Kidney (tissue), 13 donors: ENCODE measurements at regions not wholly inside any gene's neighbourhood (a gene's known extent, or its start where the extent isn't known, plus 50 kb on each side); places are given as distances from the start of the nearest gene placed in this dataset.

ENCODE experiments used
- DNase-seq, 5 donors: peaks; one replicate each; pipeline ENCODE4 v3.0.0-alpha.2; 2013 to 2020
- FAIRE-seq: peaks from 2 replicates; lab custom pipeline; 2012; peaks lifted over from hg19 to GRCh38; lab: Jason Lieb, UNC
- H3K27ac ChIP-seq, 2 donors: one replicate each; pipeline ENCODE4 v1.7.0; 2013; ENCODE audit warnings: low read depth in 2 of 2, low read length in 2 of 2, inconsistent platforms in 1 of 2
- H3K27me3 ChIP-seq: one replicate; pipeline ENCODE4 v1.7.1; 2013; ENCODE audit warnings: low read length, inconsistent platforms; ENCODE audit not compliant: control insufficient read depth, insufficient read depth
- H3K36me3 ChIP-seq, 3 donors: one replicate each; pipeline versions ENCODE4 v1.7.0 to v1.7.1; 2013; ENCODE audit warnings: low read length in 3 of 3, control low read depth in 1 of 3, inconsistent platforms in 1 of 3; ENCODE audit not compliant: insufficient read depth in 3 of 3, control insufficient read depth in 2 of 3
- H3K4me1 ChIP-seq, 3 donors: one replicate each; pipeline versions ENCODE4 v1.7.0 to v1.7.1; 2013; ENCODE audit warnings: low read length in 3 of 3, inconsistent platforms in 1 of 3, low read depth in 1 of 3; ENCODE audit not compliant: control insufficient read depth in 2 of 3, insufficient read depth in 2 of 3
- H3K4me3 ChIP-seq, 3 donors: one replicate each; pipeline versions ENCODE4 v1.7.0 to v1.8.1; 2013; ENCODE audit warnings: low read length in 3 of 3, control low read depth in 1 of 3, inconsistent platforms in 1 of 3
- H3K9ac ChIP-seq, 3 donors: one replicate each; pipeline versions ENCODE4 v1.7.0 to v1.7.1; 2013; ENCODE audit warnings: low read length in 3 of 3, control low read depth in 1 of 3, inconsistent platforms in 1 of 3
- H3K9me3 ChIP-seq, 3 donors: one replicate each; pipeline versions ENCODE4 v1.7.0 to v1.7.1; 2013; ENCODE audit warnings: low read length in 3 of 3, control low read depth in 1 of 3, inconsistent platforms in 1 of 3; ENCODE audit not compliant: control insufficient read depth in 2 of 3, insufficient read depth in 1 of 3
- intact Hi-C: fragments of 100-400 bp; cut with DNase I; formaldehyde crosslinking; loops from one replicate; pipeline ENCODE4 v1.11.1; 2022
- TF ChIP-seq, protein P1 (sequence below): IDR thresholded peaks from 3 replicates; pipeline ENCODE4 v1.5.1; 2012; ENCODE audit warnings: mild to moderate bottlenecking, moderate library complexity, borderline replicate concordance; ENCODE audit not compliant: insufficient read depth; ENCODE audit errors: extremely low read depth
- donor health status: control.
- donor health status: control.
- donor health status: control.
- donor health status: control.
- donor health status: control.
- donor health status: DM: yes; HTN: yes; CAD: no.
- donor health status: Normal renal cell carcinoma (clear cell type).

- no peak overlapping the region for H3K27ac ChIP-seq
- intact Hi-C loops = no loop called here
- H3K9me3 ChIP-seq = no peaks in the 10 kb centered on the region
- FAIRE-seq = no peak
- H3K27me3 ChIP-seq = no peaks in the 10 kb centered on the region
- H3K4me1 ChIP-seq = no peaks in the 10 kb centered on the region
- TF ChIP-seq, protein P1, sequence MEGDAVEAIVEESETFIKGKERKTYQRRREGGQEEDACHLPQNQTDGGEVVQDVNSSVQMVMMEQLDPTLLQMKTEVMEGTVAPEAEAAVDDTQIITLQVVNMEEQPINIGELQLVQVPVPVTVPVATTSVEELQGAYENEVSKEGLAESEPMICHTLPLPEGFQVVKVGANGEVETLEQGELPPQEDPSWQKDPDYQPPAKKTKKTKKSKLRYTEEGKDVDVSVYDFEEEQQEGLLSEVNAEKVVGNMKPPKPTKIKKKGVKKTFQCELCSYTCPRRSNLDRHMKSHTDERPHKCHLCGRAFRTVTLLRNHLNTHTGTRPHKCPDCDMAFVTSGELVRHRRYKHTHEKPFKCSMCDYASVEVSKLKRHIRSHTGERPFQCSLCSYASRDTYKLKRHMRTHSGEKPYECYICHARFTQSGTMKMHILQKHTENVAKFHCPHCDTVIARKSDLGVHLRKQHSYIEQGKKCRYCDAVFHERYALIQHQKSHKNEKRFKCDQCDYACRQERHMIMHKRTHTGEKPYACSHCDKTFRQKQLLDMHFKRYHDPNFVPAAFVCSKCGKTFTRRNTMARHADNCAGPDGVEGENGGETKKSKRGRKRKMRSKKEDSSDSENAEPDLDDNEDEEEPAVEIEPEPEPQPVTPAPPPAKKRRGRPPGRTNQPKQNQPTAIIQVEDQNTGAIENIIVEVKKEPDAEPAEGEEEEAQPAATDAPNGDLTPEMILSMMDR = no peak
- no peak for DNase-seq
- no peak overlapping the region for H3K9ac ChIP-seq
- H3K36me3 ChIP-seq = no peaks in the 10 kb centered on the region
- no peak overlapping the region for H3K4me3 ChIP-seq
Measured at GRCh38 chr21:33169359-33169758, 60.4 kb upstream of the IFNAR2 start.

- FAIRE-seq (no peak), DNase-seq (no peak)
- H3K4me3 ChIP-seq = no peak overlapping the region
- no peaks in the 10 kb centered on the region for H3K9me3 ChIP-seq
- H3K27ac ChIP-seq = no peak overlapping the region
- H3K27me3 ChIP-seq = no peaks in the 10 kb centered on the region
- intact Hi-C loops = no loop called here
- no peak overlapping the region for H3K9ac ChIP-seq
- no peaks in the 10 kb centered on the region for H3K36me3 ChIP-seq
- TF ChIP-seq, protein P1 = no peak
- no peaks in the 10 kb centered on the region for H3K4me1 ChIP-seq
Measured at GRCh38 chr21:33171616-33172169, 58.0 kb upstream of the IFNAR2 start.

- Histone ChIP-seq H3K36me3 (no peaks in the 10 kb centered on the region), H3K9me3 (no peaks in the 10 kb centered on the region), H3K9ac (no peak overlapping the region), H3K27ac (no peak overlapping the region), H3K4me1 (no peaks in the 10 kb centered on the region), H3K27me3 (no peaks in the 10 kb centered on the region), H3K4me3 (no peak overlapping the region)
- TF ChIP-seq, protein P1 = no peak
- FAIRE-seq (no peak), DNase-seq (no peak)
- intact Hi-C loops = no loop called here
Measured at GRCh38 chr21:33174756-33175155, 55.0 kb upstream of the IFNAR2 start.
